GM12873 (cell line): ENCODE measurements at regions not wholly inside any gene's neighbourhood (a gene's known extent, or its start where the extent isn't known, plus 50 kb on each side); places are given as distances from the start of the nearest gene placed in this dataset.

Experiments
- CTCF ChIP-seq: IDR thresholded peaks from 2 replicates; pipeline ENCODE4 v1.5.1; 2012; ENCODE audit warnings: low read depth, mild to moderate bottlenecking, moderate library complexity, low read length, control low read depth; ENCODE audit not compliant: insufficient read depth; ENCODE audit errors: missing control alignments

DNA sequence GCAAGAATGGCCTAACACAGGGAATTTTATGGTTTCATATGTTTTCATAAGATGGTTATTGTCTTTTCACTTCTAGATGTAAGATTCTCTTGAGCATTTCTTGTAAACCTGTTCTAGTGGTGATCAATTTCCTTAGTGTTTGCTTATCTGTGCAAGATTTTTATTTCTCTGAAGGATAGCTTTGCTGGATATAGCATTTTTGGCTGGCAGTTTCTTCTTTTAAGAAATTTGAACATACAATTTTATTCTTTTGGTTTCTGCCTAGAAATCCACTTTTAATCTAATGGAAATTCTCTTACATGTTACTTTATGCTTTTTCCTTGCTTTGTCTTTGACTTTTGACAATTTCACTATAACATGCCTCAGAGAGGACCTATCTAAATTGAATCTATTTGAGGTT lies 276.5 kb upstream of the SFRP2 start:
- no peak for TF ChIP-seq CTCF

DNA sequence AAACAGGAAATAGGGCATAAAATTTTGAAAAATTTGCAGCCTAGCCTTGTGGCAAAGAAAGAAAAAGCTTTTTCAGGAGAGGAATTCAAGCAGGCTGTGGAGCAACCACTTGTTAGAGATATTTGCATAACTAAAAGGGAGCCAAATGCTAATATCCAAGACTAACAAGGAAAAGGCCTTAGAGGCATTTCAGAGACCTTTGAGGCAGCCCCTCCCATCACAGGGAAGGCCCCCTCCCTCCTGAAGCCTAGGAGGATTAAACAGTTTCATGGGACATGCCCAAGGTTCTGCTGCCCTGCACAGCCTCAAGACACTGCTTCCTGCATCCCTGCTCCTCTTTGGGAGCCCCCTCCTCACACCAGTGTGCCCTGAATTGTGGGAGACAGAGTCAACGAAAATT lies 275.4 kb upstream of the SFRP2 start:
- no peak for TF ChIP-seq CTCF

DNA sequence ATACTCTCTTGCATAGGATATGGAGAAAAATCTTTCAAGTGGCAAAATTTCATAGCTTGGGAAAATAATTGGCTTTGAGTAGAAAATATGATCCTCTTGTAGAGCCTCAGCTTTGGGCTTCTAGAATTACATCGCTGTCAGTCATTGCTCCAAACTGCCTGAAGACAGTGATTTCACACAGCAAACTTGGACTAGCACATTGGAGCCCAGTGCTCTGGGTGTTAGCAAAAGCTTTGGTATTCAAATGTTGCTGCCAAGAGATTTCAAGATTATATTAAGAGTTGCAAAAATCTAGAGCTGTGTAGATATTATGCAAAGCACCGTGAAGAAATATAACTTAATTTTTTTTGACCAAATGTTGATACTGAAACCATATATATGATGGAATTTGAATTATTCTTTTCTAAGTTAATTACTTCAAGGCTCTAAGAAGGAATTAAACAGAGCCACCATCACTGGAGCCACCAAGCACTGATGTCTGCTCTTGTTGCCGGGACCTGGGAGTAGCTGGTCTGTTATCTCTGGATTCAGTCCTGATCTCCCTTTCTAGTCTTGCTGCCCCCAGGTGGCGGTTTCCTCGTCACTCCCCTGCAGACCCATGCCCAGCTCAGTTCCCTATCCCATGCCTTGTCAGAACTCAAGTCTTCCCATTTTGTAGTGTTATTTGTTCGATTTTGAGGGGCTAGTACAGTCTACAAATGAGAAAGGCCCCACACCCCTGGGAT lies 260.7 kb upstream of the SFRP2 start:
- TF ChIP-seq CTCF = no peak

GRCh38 chr4:154047733-154048132 lies 258.9 kb upstream of the SFRP2 start:
- no peak for TF ChIP-seq CTCF

- no peak for TF ChIP-seq CTCF
Measured at GRCh38 chr4:154044742-154045485, 256.0 kb upstream of the SFRP2 start.

DNA sequence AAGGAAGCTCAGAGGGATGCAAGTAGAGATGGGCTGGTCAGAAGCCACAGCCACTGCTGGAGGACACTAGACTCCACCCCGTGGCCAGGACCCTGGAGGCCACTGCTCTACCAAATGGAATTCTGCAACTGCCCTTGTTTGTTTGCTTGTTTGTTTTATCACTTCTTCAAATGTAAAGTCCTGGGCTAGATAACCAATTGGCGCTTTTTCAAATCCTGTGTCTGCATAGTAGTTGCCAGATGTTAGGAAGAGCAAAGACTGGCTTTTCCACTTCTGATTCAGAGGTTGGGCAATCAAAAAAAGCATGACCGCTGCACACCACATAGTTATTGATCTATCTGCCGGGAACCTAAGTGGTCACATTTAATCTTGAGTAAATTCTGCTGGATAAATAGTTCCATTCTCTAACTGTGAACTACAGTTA lies 255.2 kb upstream of the SFRP2 start:
- TF ChIP-seq CTCF = no peak

DNA sequence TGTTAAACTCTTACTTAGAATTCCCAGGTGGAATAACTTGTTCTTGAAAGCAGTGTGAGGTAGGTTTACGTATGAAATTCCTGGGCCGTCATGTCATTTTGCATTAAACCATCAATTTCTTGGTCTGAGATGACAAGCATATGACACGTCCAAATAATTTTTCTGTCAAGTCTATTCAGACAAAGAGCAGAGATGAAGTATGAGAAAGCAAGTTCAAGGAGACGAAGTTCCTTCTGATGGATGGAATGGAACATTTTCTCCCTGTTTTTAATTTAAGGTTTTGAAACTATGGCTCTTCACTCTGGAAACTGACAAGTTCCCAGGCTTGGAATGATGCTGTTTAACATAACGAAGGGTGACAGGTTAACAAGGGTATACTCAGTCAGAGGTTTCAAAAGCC lies 252.8 kb upstream of the SFRP2 start:
- TF ChIP-seq CTCF = no peak
